C4-2B (cell line): ENCODE measurements at regions not wholly inside any gene's neighbourhood (a gene's known extent, or its start where the extent isn't known, plus 50 kb on each side); places are given as distances from the start of the nearest gene placed in this dataset.

ENCODE experiments used
- CTCF ChIP-seq: fragments of 450-650 bp; conservative IDR thresholded peaks from 2 replicates; pipeline ENCODE4 v1.5.1; 2017; ENCODE audit warnings: mild to moderate bottlenecking
- ZFX ChIP-seq: fragments of 450-650 bp; IDR thresholded peaks from 2 replicates; pipeline ENCODE4 v1.6.1; 2017

GRCh38 chr12:53856132-53856531 lies 82.5 kb upstream of the HOXC13 start:
- no peak for TF ChIP-seq CTCF
- TF ChIP-seq ZFX: no peak
